ENCODE measurements at regions not wholly inside any gene's neighbourhood (a gene's known extent, or its start where the extent isn't known, plus 50 kb on each side); places are given as distances from the start of the nearest gene placed in this dataset.

- ATAC-seq (no peak), DNase-seq (no peak)
Measured at GRCh38 chr1:238265866-238266265, 375.1 kb upstream of the ZP4 start.

GRCh38 chr1:238264951-238265350 is 374.2 kb upstream of the ZP4 start:
- ATAC-seq = no peak
- no peak for DNase-seq

- ATAC-seq (no peak), DNase-seq (no peak)
Measured at GRCh38 chr1:238258510-238258909, 367.8 kb upstream of the ZP4 start.

- no peak for ATAC-seq
- DNase-seq = no peak
Measured at GRCh38 chr1:238257018-238257621, 366.4 kb upstream of the ZP4 start.

GRCh38 chr1:238254935-238255334 is 364.2 kb upstream of the ZP4 start:
- ATAC-seq (no peak), DNase-seq (no peak)

GRCh38 chr1:238252033-238252802 is 361.5 kb upstream of the ZP4 start:
- ATAC-seq (peak; percentile 36), DNase-seq (peak; percentile 25)

- ATAC-seq (no peak), DNase-seq (no peak)
Measured at GRCh38 chr1:238248356-238248755, 357.6 kb upstream of the ZP4 start.

- ATAC-seq (no peak), DNase-seq (no peak)
Measured at GRCh38 chr1:238242181-238242580, 351.5 kb upstream of the ZP4 start.

- DNase-seq (no peak), ATAC-seq (no peak)
Measured at GRCh38 chr1:238241607-238242006, 350.9 kb upstream of the ZP4 start.

GRCh38 chr1:238239343-238239742 is 348.6 kb upstream of the ZP4 start:
- ATAC-seq = no peak
- no peak for DNase-seq

GRCh38 chr1:238233966-238234365 is 343.2 kb upstream of the ZP4 start:
- no peak for DNase-seq
- no peak for ATAC-seq

- no peak for DNase-seq
Measured at GRCh38 chr1:238232084-238232710, 341.5 kb upstream of the ZP4 start.

GRCh38 chr1:238226810-238227209 is 336.1 kb upstream of the ZP4 start:
- no peak for DNase-seq
- ATAC-seq = no peak

More at GRCh38 chr1:238232084-238232710, 341.5 kb upstream of the ZP4 start:
- no peak for ATAC-seq

- no peak for ATAC-seq
- no peak for DNase-seq
Measured at GRCh38 chr1:238223076-238223640, 332.4 kb upstream of the ZP4 start.

- ATAC-seq = no peak
Measured at GRCh38 chr1:238221738-238222137, 331.0 kb upstream of the ZP4 start.

GRCh38 chr1:238214449-238214848 is 323.7 kb upstream of the ZP4 start:
- no peak for ATAC-seq
- no peak for DNase-seq

More at GRCh38 chr1:238221738-238222137, 331.0 kb upstream of the ZP4 start:
- no peak for DNase-seq

- ATAC-seq (no peak), DNase-seq (no peak)
Measured at GRCh38 chr1:238205045-238205662, 314.4 kb upstream of the ZP4 start.

GRCh38 chr1:238201992-238202391 is 311.3 kb upstream of the ZP4 start:
- ATAC-seq = no peak
- DNase-seq = no peak

- ATAC-seq = no peak
Measured at GRCh38 chr1:238199325-238199724, 308.6 kb upstream of the ZP4 start.

GRCh38 chr1:238196516-238196915 is 305.8 kb upstream of the ZP4 start:
- ATAC-seq = no peak

More at GRCh38 chr1:238199325-238199724, 308.6 kb upstream of the ZP4 start:
- DNase-seq = no peak

GRCh38 chr1:238191170-238191569 is 300.4 kb upstream of the ZP4 start:
- no peak for ATAC-seq
- no peak for DNase-seq

More at GRCh38 chr1:238196516-238196915, 305.8 kb upstream of the ZP4 start:
- no peak for DNase-seq

GRCh38 chr1:238187575-238187949 is 296.8 kb upstream of the ZP4 start:
- ATAC-seq (no peak), DNase-seq (no peak)

Data from stimulated activated naive CD8-positive, alpha-beta T cell treated with anti-CD3 and anti-CD28 coated beads, Interleukin-15, Interleukin-2, amounts not matched to agents 100 U/mL and 50 U/mL, for 24 hours (primary cell).